Upper lobe of left lung (tissue), 4 donors: ENCODE measurements at regions not wholly inside any gene's neighbourhood (a gene's known extent, or its start where the extent isn't known, plus 50 kb on each side); places are given as distances from the start of the nearest gene placed in this dataset.

Experiments used
- CTCF ChIP-seq, 6 experiments: fragments of 450-650 bp in 4 of 6; fragments of 200-600 bp in 2 of 6; sonication (generic) in 2 of 6; IDR thresholded peaks; one replicate each; pipeline ENCODE4 v1.5.1; 2016 to 2019; ENCODE audit warnings: antibody characterized with exemption in 6 of 6
- EP300 ChIP-seq, 4 donors: sonication (generic); formaldehyde crosslinking; IDR thresholded peaks; one replicate each; pipeline ENCODE4 v1.5.1; 2017; ENCODE audit warnings: antibody characterized with exemption in 4 of 4, control low read depth in 2 of 4
- POLR2AphosphoS5 ChIP-seq, 2 donors: sonication (generic); formaldehyde crosslinking; IDR thresholded peaks; one replicate each; pipeline ENCODE4 v1.5.1; 2017; ENCODE audit warnings: antibody characterized with exemption in 2 of 2

- TF ChIP-seq EP300 (IDR thresholded peaks at IDR 0.05) (no peak), CTCF (IDR thresholded peaks at IDR 0.05) (no peak), POLR2AphosphoS5 (IDR thresholded peaks at IDR 0.05) (no peak)
These were observed 60.8 kb upstream of the MID1 start for GRCh38 chrX:10681167-10681566.
